Neuronal stem cell (in vitro differentiated cells): ENCODE measurements at regions not wholly inside any gene's neighbourhood (a gene's known extent, or its start where the extent isn't known, plus 50 kb on each side); places are given as distances from the start of the nearest gene placed in this dataset.

Experiments
- DNase-seq: peaks from one replicate; pipeline ENCODE4 v3.0.0-alpha.2; 2013; ENCODE audit warnings: low spot score
- H2AFZ ChIP-seq: one replicate; pipeline ENCODE4 v1.6.1; 2013; ENCODE audit warnings: mild to moderate bottlenecking, low read length, inconsistent platforms
- H2AK5ac ChIP-seq: 2 replicates; pipeline ENCODE4 v1.6.1; 2013; ENCODE audit warnings: low read depth, mild to moderate bottlenecking, inconsistent platforms, low read length, moderate library complexity, mixed read lengths
- H2BK120ac ChIP-seq: 2 replicates; pipeline ENCODE4 v1.6.1; 2013; ENCODE audit warnings: low read depth, mild to moderate bottlenecking, inconsistent platforms, low read length, moderate library complexity, mixed read lengths
- H2BK12ac ChIP-seq: one replicate; pipeline ENCODE4 v1.6.1; 2013; ENCODE audit warnings: low read length, inconsistent platforms
- H2BK15ac ChIP-seq: 2 replicates; pipeline ENCODE4 v1.6.1; 2013; ENCODE audit warnings: mild to moderate bottlenecking, low read length, inconsistent platforms, mixed read lengths
- H2BK5ac ChIP-seq: one replicate; pipeline ENCODE4 v1.6.1; 2013; ENCODE audit warnings: inconsistent platforms, mild to moderate bottlenecking, low read length, moderate library complexity
- H3K14ac ChIP-seq: one replicate; pipeline ENCODE4 v1.6.1; 2013; ENCODE audit warnings: low read length, inconsistent platforms
- H3K18ac ChIP-seq: 2 replicates; pipeline ENCODE4 v1.6.1; 2013; ENCODE audit warnings: low read length, inconsistent platforms
- H3K23ac ChIP-seq: 2 replicates; pipeline ENCODE4 v1.6.1; 2013; ENCODE audit warnings: low read depth, mild to moderate bottlenecking, mixed read lengths, low read length, inconsistent platforms; ENCODE audit not compliant: poor library complexity
- H3K27ac ChIP-seq: replicated peaks from 3 replicates; pipeline ENCODE4 v1.5.1; 2013; ENCODE audit warnings: low read length, inconsistent platforms
- H3K27me3 ChIP-seq, 3 experiments: 2 replicates each; pipeline ENCODE4 v1.6.1; 2013; ENCODE audit warnings: low read length in 3 of 3, mild to moderate bottlenecking in 2 of 3, inconsistent platforms in 1 of 3, low read depth in 1 of 3, mixed read lengths in 1 of 3, moderate library complexity in 1 of 3; ENCODE audit not compliant: control insufficient read depth in 3 of 3, insufficient read depth in 3 of 3
- H3K36me3 ChIP-seq, 2 donors: replicated peaks in 1 of 2; 2 replicates each; pipeline ENCODE4 v1.6.1; 2013; ENCODE audit warnings: low read length in 2 of 2; ENCODE audit not compliant: control insufficient read depth in 2 of 2, insufficient read depth in 2 of 2
- H3K4ac ChIP-seq: 2 replicates; pipeline ENCODE4 v1.6.1; 2013; ENCODE audit warnings: inconsistent platforms, mild to moderate bottlenecking, low read length, moderate library complexity
- H3K4me1 ChIP-seq, 2 donors: 1 replicate in 1 of 2; 2 replicates in 1 of 2; pipeline ENCODE4 v1.6.1; 2013; ENCODE audit warnings: low read length in 2 of 2, low read depth in 1 of 2; ENCODE audit not compliant: control insufficient read depth in 2 of 2, insufficient read depth in 1 of 2
- H3K4me2 ChIP-seq: one replicate; pipeline ENCODE4 v1.6.1; 2013; ENCODE audit warnings: mild to moderate bottlenecking, low read length, inconsistent platforms; ENCODE audit not compliant: insufficient read depth, poor library complexity, severe bottlenecking
- H3K4me3 ChIP-seq, 2 donors: 2 replicates each; pipeline ENCODE4 v1.5.1; 2013; ENCODE audit warnings: low read length in 2 of 2, mild to moderate bottlenecking in 2 of 2, inconsistent platforms in 1 of 2, moderate library complexity in 1 of 2
- H3K79me1 ChIP-seq: one replicate; pipeline ENCODE4 v1.6.1; 2013; ENCODE audit warnings: low read depth, mild to moderate bottlenecking, inconsistent platforms, low read length, moderate library complexity
- H3K9ac ChIP-seq: one replicate; pipeline ENCODE4 v1.6.1; 2013; ENCODE audit warnings: mild to moderate bottlenecking, low read depth, low read length, inconsistent platforms; ENCODE audit not compliant: poor library complexity
- H3K9me3 ChIP-seq, 2 donors: replicated peaks in 1 of 2; 2 replicates each; pipeline versions ENCODE3 to v1.6.1; 2013; ENCODE audit warnings: low read length in 2 of 2, mild to moderate bottlenecking in 2 of 2, inconsistent platforms in 1 of 2, low read depth in 1 of 2, mixed read lengths in 1 of 2, moderate library complexity in 1 of 2; ENCODE audit not compliant: control insufficient read depth in 2 of 2, insufficient read depth in 1 of 2
- H4K8ac ChIP-seq: one replicate; pipeline ENCODE4 v1.6.1; 2013; ENCODE audit warnings: low read depth, mild to moderate bottlenecking, inconsistent platforms, low read length, moderate library complexity
- H4K91ac ChIP-seq: one replicate; pipeline ENCODE4 v1.6.1; 2013; ENCODE audit warnings: low read length, low read depth, mild to moderate bottlenecking, inconsistent platforms; ENCODE audit not compliant: poor library complexity
- WGBS, 2 donors: extraction: QIAGEN DNeasy Blood & Tissue Kit; methylation state at CpG; one replicate each; pipeline ENCODE4 v1.1.7; 2013; ENCODE audit warnings: missing lambda C conversion rate in 2 of 2, mixed read lengths in 1 of 2; ENCODE audit not compliant: insufficient read length in 2 of 2, insufficient replicate concordance in 1 of 2; ENCODE audit errors: extremely low coverage in 2 of 2; 5-methylcytosine and 5-hydroxymethylcytosine counted together

- Histone ChIP-seq H3K4me3 (no peak overlapping the region), H2BK15ac (no peak overlapping the region), H3K9me3 (no peaks in the 10 kb centered on the region), H2BK5ac (no peak overlapping the region), H2AFZ (no peak overlapping the region), H2BK12ac (no peak overlapping the region), H3K23ac (no peak overlapping the region), H3K9ac (peak overlapping the region; percentile 70), H3K27me3 (no peaks in the 10 kb centered on the region), H3K79me1 (no peaks in the 10 kb centered on the region), H3K36me3 (no peaks in the 10 kb centered on the region), H4K91ac (no peak overlapping the region), H3K4me1 (no peaks in the 10 kb centered on the region), H3K4me2 (no peak overlapping the region), H3K18ac (peak overlapping the region; percentile 48), H2AK5ac (peak overlapping the region; percentile 70), H4K8ac (no peak overlapping the region), H3K4ac (no peak overlapping the region), H3K27ac (no peak overlapping the region), H3K14ac (no peak overlapping the region), H2BK120ac (no peak overlapping the region)
- no peak for DNase-seq
- no CpG with 5 or more reads among the region's 14 CpGs for WGBS, 2 donors
These were observed 56.3 kb upstream of the SHOX start for GRCh38 chrX:574251-574650.

- Histone ChIP-seq H3K4ac (no peak overlapping the region), H3K27me3 (no peaks in the 10 kb centered on the region), H3K4me3 (no peak overlapping the region), H3K9ac (no peak overlapping the region), H2AFZ (no peak overlapping the region), H3K4me2 (no peak overlapping the region), H4K91ac (no peak overlapping the region), H3K18ac (no peak overlapping the region), H2BK12ac (no peak overlapping the region), H4K8ac (no peak overlapping the region), H3K27ac (no peak overlapping the region), H3K4me1 (no peaks in the 10 kb centered on the region), H3K79me1 (no peaks in the 10 kb centered on the region), H3K23ac (no peak overlapping the region), H3K14ac (no peak overlapping the region), H3K9me3 (no peaks in the 10 kb centered on the region), H2AK5ac (no peak overlapping the region), H2BK15ac (no peak overlapping the region), H3K36me3 (no peaks in the 10 kb centered on the region), H2BK5ac (no peak overlapping the region), H2BK120ac (no peak overlapping the region)
- no CpG with 5 or more reads among the region's 6 CpGs for WGBS, 2 donors
- DNase-seq, result no peak
These were observed 55.8 kb upstream of the SHOX start for GRCh38 chrX:574830-575229.

- Histone ChIP-seq H3K4me3 (no peak overlapping the region), H2BK5ac (no peak overlapping the region), H2BK15ac (no peak overlapping the region), H3K9ac (no peak overlapping the region), H3K4me1 (no peaks in the 10 kb centered on the region), H3K9me3 (no peaks in the 10 kb centered on the region), H3K4ac (no peak overlapping the region), H4K91ac (no peak overlapping the region), H3K14ac (no peak overlapping the region), H3K36me3 (no peaks in the 10 kb centered on the region), H2BK12ac (no peak overlapping the region), H2AK5ac (no peak overlapping the region), H3K18ac (no peak overlapping the region), H2AFZ (no peak overlapping the region), H3K4me2 (no peak overlapping the region), H3K79me1 (no peaks in the 10 kb centered on the region), H3K27me3 (no peaks in the 10 kb centered on the region), H2BK120ac (no peak overlapping the region), H3K27ac (no peak overlapping the region), H4K8ac (no peak overlapping the region), H3K23ac (no peak overlapping the region)
- no CpG with 5 or more reads among the region's 7 CpGs for WGBS, 2 donors
- no peak for DNase-seq
These were observed 53.6 kb upstream of the SHOX start for GRCh38 chrX:576904-577560.

- no peak overlapping the region for H2BK120ac ChIP-seq
- no peak overlapping the region for H2BK5ac ChIP-seq
- H3K9me3 ChIP-seq, result no peaks in the 10 kb centered on the region
- no peak overlapping the region for H3K18ac ChIP-seq
- no peak overlapping the region for H2AK5ac ChIP-seq
- DNase-seq, result no peak
- H3K4me1 ChIP-seq, result no peaks in the 10 kb centered on the region
- no peak overlapping the region for H2BK15ac ChIP-seq
- H3K4me3 ChIP-seq, result no peak overlapping the region
- H3K27me3 ChIP-seq, result no peaks in the 10 kb centered on the region
- H2BK12ac ChIP-seq, result no peak overlapping the region
- H4K91ac ChIP-seq, result no peak overlapping the region
- no peak overlapping the region for H3K27ac ChIP-seq
- no peaks in the 10 kb centered on the region for H3K36me3 ChIP-seq
- no peak overlapping the region for H3K9ac ChIP-seq
- no peak overlapping the region for H3K4me2 ChIP-seq
- H3K4ac ChIP-seq, result no peak overlapping the region
- no CpG with 5 or more reads among the region's 9 CpGs for WGBS, 2 donors
- no peak overlapping the region for H2AFZ ChIP-seq
- H3K14ac ChIP-seq, result no peak overlapping the region
- H4K8ac ChIP-seq, result no peak overlapping the region
- H3K79me1 ChIP-seq, result no peaks in the 10 kb centered on the region
- H3K23ac ChIP-seq, result no peak overlapping the region
These were observed 52.1 kb upstream of the SHOX start for GRCh38 chrX:578531-578930.
